HG02884 (cell line): ENCODE measurements at regions not wholly inside any gene's neighbourhood (a gene's known extent, or its start where the extent isn't known, plus 50 kb on each side); places are given as distances from the start of the nearest gene placed in this dataset.

Source experiments
- ATAC-seq: cut with Tn5 transposase; IDR thresholded peaks from one replicate; pipeline ENCODE4 v1.9.1; 2021; ENCODE audit warnings: mild to moderate bottlenecking, moderate library complexity; ENCODE audit not compliant: unreplicated experiment

DNA sequence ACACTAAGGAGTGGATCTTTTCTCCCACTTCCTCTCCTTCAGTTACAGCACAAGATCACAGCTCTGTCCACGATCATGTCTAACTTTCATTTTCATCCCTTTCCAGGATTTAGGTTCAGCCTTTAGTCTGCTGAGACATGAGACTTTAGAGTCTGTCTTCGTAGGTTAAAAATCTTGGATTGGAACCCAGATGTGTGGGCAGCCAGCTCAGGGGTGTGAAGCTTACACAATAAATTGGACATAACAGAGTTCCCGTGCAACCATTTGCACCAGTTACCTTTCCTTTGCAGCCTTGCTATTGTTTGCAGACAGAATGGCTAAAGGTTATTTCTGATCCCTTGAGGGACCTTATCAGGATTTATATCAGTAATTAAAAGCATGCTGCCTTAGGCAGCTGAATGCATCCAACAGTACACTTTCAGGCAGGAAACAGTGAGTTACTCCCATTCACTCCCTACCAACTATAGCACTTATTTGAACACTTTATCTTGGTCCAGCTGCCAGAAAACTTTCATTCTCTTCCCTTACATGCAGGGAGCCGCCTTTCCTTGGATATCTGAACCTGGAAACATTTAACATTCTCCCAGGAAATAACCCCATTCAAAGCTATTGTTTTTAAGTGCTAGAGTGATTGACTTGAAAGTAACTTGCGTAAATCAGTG, 87.3 kb downstream of the TMEM100 start:
- ATAC-seq = no peak

DNA sequence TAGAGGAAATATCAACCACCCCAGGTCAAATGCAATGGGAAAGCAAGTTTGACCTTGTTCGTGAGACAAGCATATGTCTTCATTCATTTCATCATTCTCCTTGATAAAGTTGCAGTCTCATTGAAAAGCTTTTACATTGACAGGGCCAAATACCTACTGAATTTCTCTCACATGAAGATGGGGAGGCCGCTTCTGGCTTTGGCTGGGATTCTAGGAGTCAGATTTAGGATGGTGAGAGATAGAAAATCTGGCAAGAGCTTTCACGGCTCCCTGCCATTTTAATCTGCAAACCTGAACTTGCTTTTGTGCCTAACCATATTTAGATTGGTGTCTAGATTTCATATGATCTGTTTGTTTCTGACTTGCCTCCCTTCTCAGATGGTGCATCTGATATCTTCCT, 88.0 kb downstream of the TMEM100 start:
- no peak for ATAC-seq

DNA sequence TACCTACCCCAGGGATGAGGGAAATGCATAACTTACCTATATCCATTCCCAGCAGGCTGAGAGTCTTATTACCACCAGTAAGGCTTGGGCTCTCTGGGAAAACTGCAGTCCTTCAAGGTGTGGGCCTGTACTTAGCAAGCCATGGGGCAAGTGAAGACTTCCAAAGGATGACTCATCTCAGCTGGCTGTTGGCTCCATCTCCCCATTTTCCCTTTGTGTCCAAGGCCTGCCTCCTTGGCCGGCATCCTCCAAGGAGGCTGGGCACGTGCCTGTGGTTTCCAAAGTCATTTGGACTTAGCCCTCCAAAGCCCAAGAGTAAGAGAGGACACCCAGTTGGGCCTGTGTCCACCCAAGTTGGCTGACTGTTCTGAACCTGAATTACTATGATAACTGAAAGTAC, 89.8 kb downstream of the TMEM100 start:
- no peak for ATAC-seq

DNA sequence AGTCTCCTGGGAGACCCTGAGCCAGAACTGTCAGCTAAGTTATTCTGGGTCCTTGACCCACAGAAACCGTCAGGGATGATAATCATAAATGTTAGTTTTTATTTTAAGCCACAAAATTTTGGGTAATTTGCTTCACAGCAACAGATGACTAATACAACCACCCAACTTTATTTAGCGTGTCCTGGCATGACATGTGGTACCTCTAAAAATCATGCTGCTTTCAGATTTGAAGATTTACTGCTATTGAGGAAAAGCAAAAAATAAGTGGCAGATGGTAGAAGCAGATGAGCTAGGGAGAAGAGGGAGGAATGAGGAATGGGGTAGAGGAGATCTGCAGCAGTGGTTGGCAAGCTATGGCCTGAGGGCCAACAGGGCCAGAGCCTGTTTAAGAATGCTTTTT, 90.4 kb downstream of the TMEM100 start:
- no peak for ATAC-seq

DNA sequence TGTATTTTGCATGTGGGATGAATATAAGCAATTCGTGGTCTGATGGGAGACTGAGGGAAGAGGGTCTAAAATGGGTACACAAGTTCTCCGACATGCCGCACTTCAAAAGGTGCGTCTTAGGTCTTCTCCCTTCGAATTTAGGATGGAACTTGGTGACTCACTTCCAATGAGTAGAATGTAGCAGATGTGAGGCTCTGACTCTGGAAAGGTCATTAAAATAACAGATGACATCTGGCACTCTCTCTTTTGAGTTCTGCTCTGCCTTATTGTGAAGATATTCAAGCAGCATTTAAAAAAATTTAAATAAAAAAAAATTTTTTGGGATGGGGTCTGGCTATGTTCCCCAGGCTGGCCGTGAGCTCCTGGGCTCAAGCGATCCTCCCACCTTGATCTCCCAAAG, 92.7 kb downstream of the TMEM100 start:
- ATAC-seq = no peak

DNA sequence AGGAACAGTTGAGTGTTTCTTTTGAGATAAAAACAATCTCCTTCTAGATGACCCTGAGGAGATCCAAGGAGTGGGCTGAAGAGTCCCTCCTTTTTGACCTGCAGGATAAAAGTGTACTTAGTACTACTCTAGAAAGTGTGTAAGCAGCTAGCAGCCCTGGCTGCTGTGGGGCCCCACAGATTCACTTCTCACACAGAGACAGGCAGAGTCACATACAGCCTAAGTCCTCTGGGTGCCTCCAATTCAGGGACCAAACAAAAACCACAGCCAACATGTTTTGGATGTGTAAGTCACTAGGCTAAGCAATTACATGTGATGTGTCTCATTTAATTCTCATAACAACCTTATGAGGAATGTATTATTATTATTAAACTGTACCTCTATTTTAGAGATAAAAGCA, 97.1 kb downstream of the TMEM100 start:
- ATAC-seq = peak; percentile 56

DNA sequence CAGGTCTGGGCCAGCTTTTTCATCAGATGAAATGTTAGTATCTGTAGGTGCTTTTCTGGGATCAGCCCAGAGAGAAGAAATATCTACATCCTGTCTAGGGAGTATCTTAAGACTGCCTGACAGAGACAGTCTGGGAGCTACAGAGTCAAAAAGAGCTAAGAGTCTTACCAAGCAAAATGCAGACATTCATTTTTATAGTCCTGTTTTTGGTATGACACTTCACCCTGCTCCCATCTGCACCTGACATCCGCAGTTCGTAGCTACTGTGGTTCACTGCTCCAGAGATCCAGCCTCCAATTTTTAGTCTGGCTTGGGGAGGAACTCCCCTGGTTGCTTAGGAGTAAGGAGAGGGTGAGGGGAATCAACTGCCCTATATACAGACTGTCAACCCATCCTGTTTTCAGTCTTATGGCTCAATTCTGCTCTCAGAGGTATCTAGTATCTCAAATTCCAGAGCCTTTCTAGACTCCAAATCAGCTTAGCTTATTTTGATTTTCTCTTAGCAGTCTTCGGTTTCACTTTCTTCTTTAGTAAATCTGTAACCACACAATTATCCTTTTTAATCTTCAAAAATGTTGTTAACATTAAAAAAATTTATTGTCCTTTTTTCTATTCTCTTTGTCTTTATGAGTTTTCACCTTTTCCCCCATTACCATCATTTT, 97.8 kb downstream of the TMEM100 start:
- ATAC-seq = peak; percentile 74

DNA sequence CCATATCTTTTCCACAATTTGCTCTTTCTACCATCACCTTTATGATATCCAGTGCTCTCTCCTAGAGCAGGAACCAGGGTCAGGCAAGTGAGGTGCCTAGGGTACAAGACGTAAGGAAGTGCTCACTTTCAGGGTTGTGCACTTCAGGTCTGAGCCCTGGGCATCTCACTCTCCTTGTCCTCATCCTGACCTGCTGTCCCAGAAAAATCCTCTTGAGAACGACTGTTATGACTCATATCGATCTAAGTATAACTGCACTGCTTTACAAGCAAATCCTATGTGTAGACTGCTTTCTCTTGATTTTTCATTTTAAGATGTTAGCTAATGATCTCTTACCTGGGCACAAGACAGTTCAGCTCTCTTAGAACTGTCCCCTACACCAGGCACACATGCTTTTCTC, 100.1 kb downstream of the TMEM100 start:
- no peak for ATAC-seq

DNA sequence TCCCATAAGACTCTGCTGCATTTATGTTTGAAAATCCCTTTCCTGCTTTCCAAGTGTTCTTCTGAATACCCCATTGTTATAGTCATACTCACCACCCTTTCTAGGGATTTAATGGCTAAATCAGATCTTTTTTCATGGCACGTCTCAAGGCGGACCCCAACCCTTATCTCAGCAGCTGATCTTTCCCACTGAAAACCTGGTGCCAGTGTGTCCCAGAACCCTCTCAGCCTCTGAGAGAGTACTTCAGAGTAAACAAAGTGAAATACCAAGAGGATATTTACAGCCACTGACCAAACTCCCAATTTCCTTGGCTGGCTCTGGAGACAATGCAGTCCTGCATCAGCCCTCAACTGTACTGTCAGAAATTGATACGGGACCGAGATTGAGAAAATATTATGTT, 101.7 kb downstream of the TMEM100 start:
- ATAC-seq = no peak

DNA sequence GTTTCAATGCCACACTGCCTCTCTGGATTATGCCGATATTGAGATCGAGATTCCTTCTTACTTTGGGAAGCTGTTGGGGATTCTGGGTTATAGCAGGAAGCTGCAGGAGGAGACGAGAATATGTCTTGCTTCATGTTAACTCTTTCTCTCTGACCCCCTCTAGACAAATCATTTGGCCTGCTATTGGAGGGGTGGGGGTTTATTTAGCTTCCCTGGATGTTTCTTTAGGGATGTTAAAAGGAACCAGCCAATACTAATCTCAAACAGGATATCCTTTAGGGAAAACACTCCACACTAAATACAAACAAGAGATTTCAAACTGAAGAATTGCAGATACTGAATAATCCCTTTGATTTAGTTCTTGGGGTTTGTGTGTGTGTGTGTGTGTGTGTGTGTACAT, 102.6 kb downstream of the TMEM100 start:
- no peak for ATAC-seq

DNA sequence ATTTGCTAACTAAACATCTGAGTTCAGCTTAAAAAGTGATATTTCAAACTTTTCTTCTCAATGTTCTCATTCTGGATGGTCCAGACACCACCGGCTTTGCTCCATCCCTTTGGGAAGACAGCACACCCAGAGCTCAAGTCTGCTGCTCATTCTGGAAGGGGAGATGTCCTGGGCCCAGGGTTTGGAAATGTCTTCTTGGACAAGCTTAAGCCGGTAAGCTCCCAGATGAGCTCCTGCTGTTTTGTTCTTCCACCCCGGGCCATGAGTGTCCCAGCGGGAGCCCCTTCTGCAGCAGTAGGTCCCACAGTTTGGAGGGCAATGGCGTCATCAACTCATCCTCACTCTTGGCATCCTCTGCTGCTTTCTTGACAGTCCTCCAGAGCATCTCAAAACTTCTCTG, 105.2 kb downstream of the TMEM100 start:
- no peak for ATAC-seq

DNA sequence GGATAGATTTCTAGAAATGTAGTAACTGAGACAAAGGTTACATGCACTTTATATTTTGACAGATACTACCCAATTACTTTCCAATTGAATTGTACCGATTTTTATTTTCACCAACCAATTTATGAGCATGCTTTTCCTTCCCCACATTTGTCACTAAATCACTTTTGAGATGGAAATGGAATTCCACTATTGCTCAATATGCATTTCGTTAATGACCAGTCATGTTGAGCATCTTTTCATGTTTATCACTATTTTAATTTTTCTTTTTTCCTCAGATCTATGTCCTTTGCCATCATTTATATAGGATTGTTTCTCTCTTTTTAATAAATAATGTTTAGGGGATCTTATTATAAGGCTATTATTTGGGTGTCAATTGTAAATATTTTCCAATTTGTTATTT, 102.8 kb upstream of the SMIM36 start:
- ATAC-seq = no peak

DNA sequence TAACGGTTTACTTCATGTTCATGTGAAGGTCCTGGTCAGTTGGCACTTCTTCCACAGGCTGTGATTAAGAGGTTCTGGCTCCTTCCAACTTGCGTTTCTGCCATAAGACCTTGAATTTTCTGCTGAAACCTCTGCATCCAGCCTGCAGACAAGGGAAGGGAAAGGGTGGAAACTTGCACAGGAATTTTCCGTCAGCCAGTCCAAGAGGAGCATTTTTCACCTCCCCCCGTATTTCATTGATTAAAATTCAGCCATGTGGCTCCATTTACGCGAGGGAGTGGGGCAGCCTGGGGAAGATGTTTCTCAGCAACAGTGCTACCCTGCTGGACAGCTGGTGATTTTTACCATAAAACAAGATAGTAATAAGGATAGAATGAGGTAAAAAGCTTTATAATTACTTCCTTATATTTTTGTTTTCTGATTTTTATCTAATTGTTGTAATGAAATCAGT, 101.5 kb upstream of the SMIM36 start:
- no peak for ATAC-seq

DNA sequence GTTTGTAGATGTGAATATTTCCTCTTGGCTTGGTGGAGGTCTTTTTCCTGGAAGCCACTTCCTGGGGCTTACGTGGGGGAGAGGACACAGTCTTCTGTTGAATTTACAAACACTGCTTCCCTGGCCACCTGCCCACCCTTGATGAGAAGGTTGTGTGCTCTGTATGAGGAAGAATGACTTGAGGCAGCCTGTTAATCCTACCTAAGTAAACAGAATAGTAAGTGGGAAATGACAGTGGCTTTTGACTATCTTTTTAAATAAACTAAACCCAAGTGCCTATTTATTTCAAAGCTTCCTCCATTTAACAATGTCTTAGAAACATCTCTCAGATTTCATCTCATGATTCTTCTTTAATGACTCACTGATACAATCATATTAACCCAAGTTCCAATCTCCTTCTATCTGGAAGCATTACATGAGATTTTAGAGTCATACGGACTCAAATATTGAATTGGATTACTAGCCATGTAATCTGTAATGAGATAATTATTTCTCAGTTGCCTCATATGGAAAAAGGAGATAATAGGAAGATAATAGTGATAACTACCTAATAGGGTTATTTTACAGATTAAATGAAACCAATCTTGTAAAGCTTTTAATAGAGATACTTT, 96.6 kb upstream of the SMIM36 start:
- ATAC-seq = no peak

DNA sequence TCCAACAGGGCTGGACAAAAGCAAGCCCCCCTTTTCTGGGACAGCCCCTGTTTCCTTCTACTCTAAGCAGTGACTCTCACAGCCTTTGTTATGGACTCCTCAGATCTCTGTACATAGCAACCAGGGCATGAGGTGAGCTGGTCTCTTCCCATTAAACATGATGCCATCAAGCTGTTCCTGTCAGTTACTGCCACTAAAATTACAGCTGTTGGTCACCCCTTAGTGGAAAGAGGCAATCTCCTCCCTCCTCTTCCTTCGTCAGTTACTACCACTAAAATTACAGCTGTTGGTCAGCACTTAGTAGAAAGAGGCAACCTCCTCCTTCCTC, 95.2 kb upstream of the SMIM36 start:
- ATAC-seq = no peak

DNA sequence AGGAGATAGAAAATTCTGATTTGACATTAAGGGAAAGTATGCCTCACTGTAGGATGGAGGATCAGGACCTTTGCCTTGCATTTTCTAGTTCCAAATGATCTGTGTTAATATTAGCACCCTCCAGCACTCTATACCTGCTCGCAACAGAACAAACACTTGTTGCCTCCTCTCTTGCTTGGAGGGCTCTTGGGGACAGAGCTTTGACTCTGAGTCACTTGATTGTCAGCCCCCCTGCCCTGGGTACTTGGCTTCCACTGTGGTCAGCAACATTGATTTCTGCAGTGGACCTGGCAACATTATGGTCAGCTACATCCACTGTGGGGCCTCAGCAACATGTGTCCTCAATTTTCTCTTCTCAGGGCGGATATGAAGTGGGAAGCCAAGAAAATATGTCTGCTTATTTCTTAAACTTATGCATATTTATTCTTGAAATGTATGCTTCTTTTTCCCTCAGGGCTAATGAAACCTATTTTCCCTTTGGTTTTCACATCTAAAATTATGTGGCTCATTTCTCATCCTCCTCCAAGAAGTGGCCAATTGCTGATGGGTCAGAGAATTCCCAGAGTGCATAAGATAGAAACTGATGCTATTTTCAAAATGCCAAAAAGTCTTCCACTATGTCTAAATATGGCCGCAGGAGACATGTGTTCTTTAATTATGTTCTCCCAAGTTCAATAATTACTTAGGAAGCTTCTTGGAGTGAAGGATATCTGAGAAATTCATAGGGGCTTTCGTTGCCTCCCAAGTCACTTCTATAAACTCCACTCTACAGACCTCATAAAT, 94.6 kb upstream of the SMIM36 start:
- no peak for ATAC-seq

DNA sequence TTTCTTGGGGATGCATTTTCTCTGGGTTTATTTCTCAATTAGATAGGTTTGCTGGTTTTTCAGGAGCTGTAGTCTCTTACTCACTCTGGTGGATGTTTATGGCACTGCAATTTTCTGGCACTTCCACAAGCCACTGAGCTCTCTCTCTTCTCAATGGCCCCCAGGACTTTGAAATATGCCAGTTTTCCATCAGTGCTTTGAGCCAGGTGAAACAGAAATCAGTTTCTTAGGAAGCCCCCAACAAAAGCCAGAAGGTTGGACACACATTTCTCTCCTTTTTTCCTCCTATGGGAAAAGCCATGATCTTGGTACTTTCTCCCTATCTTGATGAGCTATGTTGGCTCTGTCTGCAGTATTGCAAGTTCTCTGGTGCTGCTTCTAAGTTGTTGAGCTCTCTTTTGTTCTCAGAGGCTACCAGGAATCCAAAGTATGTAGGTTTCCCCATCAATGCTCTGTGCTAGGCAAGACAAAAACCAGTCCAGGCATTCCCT, 90.7 kb upstream of the SMIM36 start:
- no peak for ATAC-seq

DNA sequence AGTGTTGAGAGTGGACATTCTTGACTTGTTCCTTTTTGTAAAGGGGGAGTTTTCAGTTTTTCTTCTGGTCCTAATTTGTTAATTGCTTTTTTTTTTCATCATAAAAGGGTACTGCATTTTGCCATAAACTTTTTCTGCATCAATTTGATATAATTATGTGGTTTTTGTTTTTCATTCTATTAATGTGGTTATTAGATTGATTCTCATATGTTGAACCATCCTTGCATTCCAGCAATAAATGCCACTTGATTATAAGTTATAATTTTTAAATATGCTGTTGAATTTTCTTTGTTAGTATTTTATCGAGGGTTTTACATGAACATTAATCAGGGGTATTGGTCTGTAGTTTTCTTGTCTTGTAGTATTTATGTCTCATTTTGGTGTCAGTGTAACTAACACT, 87.2 kb upstream of the SMIM36 start:
- ATAC-seq = no peak

DNA sequence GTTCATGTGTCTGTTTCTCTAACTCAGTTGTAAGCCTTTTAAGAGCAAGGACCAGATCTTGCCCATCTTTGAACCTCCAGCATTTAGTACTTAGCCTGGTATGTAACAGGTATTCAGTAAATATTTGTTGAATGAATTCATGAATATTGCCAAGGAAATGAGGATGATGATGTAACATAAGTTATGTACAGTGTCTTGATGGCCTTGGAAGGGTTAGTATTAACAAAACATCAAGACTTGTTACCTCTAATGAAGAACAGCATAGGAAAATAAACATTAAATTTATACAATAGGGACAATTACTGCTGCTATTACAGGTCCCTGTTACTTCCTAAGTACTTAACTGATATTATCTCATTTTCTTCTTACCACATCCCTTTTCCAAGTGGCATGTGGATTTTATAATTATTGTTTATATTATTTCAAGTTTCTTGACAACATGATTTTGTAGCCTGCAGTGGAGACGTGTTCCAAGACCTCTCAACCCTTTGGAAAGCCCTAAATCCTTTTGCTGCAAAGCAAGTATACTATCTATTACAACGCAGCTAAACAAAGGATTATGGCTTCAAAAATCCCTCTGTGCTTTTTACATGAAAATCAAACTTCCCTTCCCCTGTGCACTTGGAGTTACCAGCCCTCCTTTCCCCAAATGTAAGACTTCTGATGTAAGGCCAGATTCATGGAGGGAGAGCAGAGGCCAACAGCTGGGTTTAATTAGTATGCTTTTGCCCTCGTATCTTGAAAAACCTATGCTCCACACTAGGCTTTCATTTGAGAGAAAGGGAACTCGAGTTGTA, 77.4 kb upstream of the SMIM36 start:
- no peak for ATAC-seq

DNA sequence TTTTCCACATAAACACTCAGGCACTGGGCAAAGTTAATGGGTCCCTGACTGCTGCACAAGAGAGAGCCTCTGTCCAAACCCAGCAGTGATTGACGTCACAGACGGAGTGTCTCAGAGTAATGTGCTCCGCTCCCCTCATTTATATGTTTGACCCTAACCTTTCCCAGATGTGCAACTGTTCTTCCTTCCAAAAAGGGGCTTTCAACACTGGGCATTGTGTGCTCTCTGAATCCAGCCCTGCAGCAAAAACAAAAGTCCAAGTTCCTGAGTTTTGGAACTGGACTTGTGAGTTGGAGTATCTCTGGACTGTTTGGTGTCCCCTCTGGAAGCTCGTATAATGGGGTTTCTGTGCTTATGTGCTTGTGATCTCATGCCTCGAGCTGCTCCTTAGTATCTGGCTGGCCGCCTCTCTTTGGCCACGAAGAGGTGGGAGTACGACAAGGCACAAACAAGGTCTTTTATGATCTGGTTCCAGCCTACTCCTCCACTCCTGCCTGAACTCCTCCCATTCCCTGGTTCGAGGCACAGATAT, 76.4 kb upstream of the SMIM36 start:
- no peak for ATAC-seq

DNA sequence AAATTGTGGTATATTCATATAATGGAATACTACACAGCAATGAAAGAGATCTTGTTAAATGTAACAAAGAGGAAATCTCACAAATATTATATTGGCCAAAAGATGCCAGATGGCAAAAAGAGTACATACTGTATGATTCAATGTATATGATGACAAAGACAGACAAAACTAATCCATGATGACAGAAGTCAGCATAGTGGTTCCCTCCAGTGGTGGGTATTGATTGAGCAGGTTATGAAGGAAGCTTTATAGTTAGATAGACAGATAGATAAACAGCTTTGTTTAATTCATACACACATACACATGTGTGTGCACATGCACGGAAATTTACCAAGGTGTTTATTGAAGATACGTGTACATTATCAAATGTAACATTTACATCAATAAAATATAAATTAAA, 74.4 kb upstream of the SMIM36 start:
- ATAC-seq = no peak
